ENCODE measurements at regions not wholly inside any gene's neighbourhood (a gene's known extent, or its start where the extent isn't known, plus 50 kb on each side); places are given as distances from the start of the nearest gene placed in this dataset.

GRCh38 chr22:27329966-27330645, 471.4 kb downstream of the MN1 start:
- ATAC-seq = no peak
- Mint-ChIP-seq H3K4me3 (no peak overlapping the region), H3K27me3 (ENCODE audit: low read depth) (peaks cover 10% of the 10 kb centered on the region), H3K36me3 (ENCODE audit: low read depth) (no peaks in the 10 kb centered on the region), H3K9me3 (ENCODE audit: insufficient read depth) (no peaks in the 10 kb centered on the region), H3K4me1 (ENCODE audit: low read depth) (no peaks in the 10 kb centered on the region), H3K27ac (no peak overlapping the region)
- ChIA-PET CTCF (no interaction called here), POLR2A (no interaction called here)
- DNase-seq = no peak

- DNase-seq = no peak
- POLR2A ChIA-PET = no interaction called here
Observed at GRCh38 chr22:27331526-27332281, 469.9 kb downstream of the MN1 start.

GRCh38 chr22:27335102-27335660, 466.4 kb downstream of the MN1 start:
- CTCF ChIA-PET = no interaction called here

More at GRCh38 chr22:27331526-27332281, 469.9 kb downstream of the MN1 start:
- H3K9me3 Mint-ChIP-seq (ENCODE audit: insufficient read depth) = no peaks in the 10 kb centered on the region
- no peaks in the 10 kb centered on the region for H3K36me3 Mint-ChIP-seq (ENCODE audit: low read depth)
- H3K4me3 Mint-ChIP-seq = no peak overlapping the region
- no peaks in the 10 kb centered on the region for H3K4me1 Mint-ChIP-seq (ENCODE audit: low read depth)
- no peak overlapping the region for H3K27ac Mint-ChIP-seq
- no peak for ATAC-seq
- peaks cover 10% of the 10 kb centered on the region for H3K27me3 Mint-ChIP-seq (ENCODE audit: low read depth)
- CTCF ChIA-PET = no interaction called here

GRCh38 chr22:27336151-27337090, 465.1 kb downstream of the MN1 start:
- ChIA-PET CTCF (no interaction called here), POLR2A (no interaction called here)
- H3K27ac Mint-ChIP-seq = no peak overlapping the region
- H3K9me3 Mint-ChIP-seq (ENCODE audit: insufficient read depth) = no peaks in the 10 kb centered on the region
- DNase-seq (no peak), ATAC-seq (no peak)
- H3K4me1 Mint-ChIP-seq (ENCODE audit: low read depth) = no peaks in the 10 kb centered on the region
- H3K27me3 Mint-ChIP-seq (ENCODE audit: low read depth) = peaks cover 3% of the 10 kb centered on the region
- no peak overlapping the region for H3K4me3 Mint-ChIP-seq
- no peaks in the 10 kb centered on the region for H3K36me3 Mint-ChIP-seq (ENCODE audit: low read depth)

More at GRCh38 chr22:27335102-27335660, 466.4 kb downstream of the MN1 start:
- no peaks in the 10 kb centered on the region for H3K4me1 Mint-ChIP-seq (ENCODE audit: low read depth)
- POLR2A ChIA-PET = no interaction called here
- H3K27ac Mint-ChIP-seq = no peak overlapping the region
- DNase-seq (no peak), ATAC-seq (no peak)
- no peaks in the 10 kb centered on the region for H3K36me3 Mint-ChIP-seq (ENCODE audit: low read depth)
- no peaks in the 10 kb centered on the region for H3K9me3 Mint-ChIP-seq (ENCODE audit: insufficient read depth)
- H3K27me3 Mint-ChIP-seq (ENCODE audit: low read depth) = peaks cover 9% of the 10 kb centered on the region
- no peak overlapping the region for H3K4me3 Mint-ChIP-seq

GRCh38 chr22:27337676-27338075, 463.9 kb downstream of the MN1 start:
- Mint-ChIP-seq H3K4me3 (no peak overlapping the region), H3K36me3 (ENCODE audit: low read depth) (no peaks in the 10 kb centered on the region), H3K27me3 (ENCODE audit: low read depth) (no peaks in the 10 kb centered on the region), H3K27ac (no peak overlapping the region), H3K4me1 (ENCODE audit: low read depth) (no peaks in the 10 kb centered on the region), H3K9me3 (ENCODE audit: insufficient read depth) (no peaks in the 10 kb centered on the region)
- no peak for DNase-seq
- POLR2A ChIA-PET = no interaction called here
- ATAC-seq = no peak
- CTCF ChIA-PET = no interaction called here

- POLR2A ChIA-PET = no interaction called here
- ATAC-seq = no peak
- no peaks in the 10 kb centered on the region for H3K36me3 Mint-ChIP-seq (ENCODE audit: low read depth)
- CTCF ChIA-PET = no interaction called here
- no peaks in the 10 kb centered on the region for H3K9me3 Mint-ChIP-seq (ENCODE audit: insufficient read depth)
- H3K27ac Mint-ChIP-seq = no peak overlapping the region
- no peak overlapping the region for H3K4me3 Mint-ChIP-seq
- DNase-seq = no peak
- no peaks in the 10 kb centered on the region for H3K27me3 Mint-ChIP-seq (ENCODE audit: low read depth)
- H3K4me1 Mint-ChIP-seq (ENCODE audit: low read depth) = no peaks in the 10 kb centered on the region
Observed at GRCh38 chr22:27340047-27340446, 461.5 kb downstream of the MN1 start.

- Mint-ChIP-seq H3K36me3 (ENCODE audit: low read depth) (no peaks in the 10 kb centered on the region), H3K27me3 (ENCODE audit: low read depth) (no peaks in the 10 kb centered on the region), H3K4me1 (ENCODE audit: low read depth) (no peaks in the 10 kb centered on the region), H3K4me3 (no peak overlapping the region), H3K27ac (no peak overlapping the region), H3K9me3 (ENCODE audit: insufficient read depth) (peaks cover 6% of the 10 kb centered on the region)
- ChIA-PET POLR2A (no interaction called here), CTCF (no interaction called here)
- DNase-seq (no peak), ATAC-seq (no peak)
Observed at GRCh38 chr22:27344546-27344945, 457.0 kb downstream of the MN1 start.

GRCh38 chr22:27345691-27346090, 455.9 kb downstream of the MN1 start:
- POLR2A ChIA-PET = no interaction called here
- Mint-ChIP-seq H3K9me3 (ENCODE audit: insufficient read depth) (peaks cover 9% of the 10 kb centered on the region), H3K27ac (no peak overlapping the region), H3K4me3 (no peak overlapping the region), H3K27me3 (ENCODE audit: low read depth) (no peaks in the 10 kb centered on the region), H3K4me1 (ENCODE audit: low read depth) (no peaks in the 10 kb centered on the region), H3K36me3 (ENCODE audit: low read depth) (no peaks in the 10 kb centered on the region)
- no peak for DNase-seq
- no peak for ATAC-seq
- CTCF ChIA-PET = no interaction called here

- Mint-ChIP-seq H3K36me3 (ENCODE audit: low read depth) (no peaks in the 10 kb centered on the region), H3K27ac (no peak overlapping the region), H3K4me3 (no peak overlapping the region), H3K27me3 (ENCODE audit: low read depth) (no peaks in the 10 kb centered on the region), H3K9me3 (ENCODE audit: insufficient read depth) (peaks cover 9% of the 10 kb centered on the region), H3K4me1 (ENCODE audit: low read depth) (no peaks in the 10 kb centered on the region)
- POLR2A ChIA-PET = no interaction called here
- ATAC-seq (no peak), DNase-seq (no peak)
- CTCF ChIA-PET = no interaction called here
Observed at GRCh38 chr22:27347951-27348350, 453.6 kb downstream of the MN1 start.

- ATAC-seq (no peak), DNase-seq (no peak)
- no peak overlapping the region for H3K4me3 Mint-ChIP-seq
- ChIA-PET POLR2A (no interaction called here), CTCF (no interaction called here)
- no peaks in the 10 kb centered on the region for H3K27me3 Mint-ChIP-seq (ENCODE audit: low read depth)
- no peak overlapping the region for H3K27ac Mint-ChIP-seq
- H3K4me1 Mint-ChIP-seq (ENCODE audit: low read depth) = no peaks in the 10 kb centered on the region
- H3K36me3 Mint-ChIP-seq (ENCODE audit: low read depth) = no peaks in the 10 kb centered on the region
- H3K9me3 Mint-ChIP-seq (ENCODE audit: insufficient read depth) = peaks cover 9% of the 10 kb centered on the region
Observed at GRCh38 chr22:27348634-27349033, 452.9 kb downstream of the MN1 start.

GRCh38 chr22:27349456-27349855, 452.1 kb downstream of the MN1 start:
- POLR2A ChIA-PET = no interaction called here
- H3K4me1 Mint-ChIP-seq (ENCODE audit: low read depth) = no peaks in the 10 kb centered on the region
- DNase-seq (no peak), ATAC-seq (no peak)
- no peaks in the 10 kb centered on the region for H3K36me3 Mint-ChIP-seq (ENCODE audit: low read depth)
- H3K27me3 Mint-ChIP-seq (ENCODE audit: low read depth) = no peaks in the 10 kb centered on the region
- peaks cover 9% of the 10 kb centered on the region for H3K9me3 Mint-ChIP-seq (ENCODE audit: insufficient read depth)
- CTCF ChIA-PET = no interaction called here
- no peak overlapping the region for H3K27ac Mint-ChIP-seq
- no peak overlapping the region for H3K4me3 Mint-ChIP-seq

- DNase-seq (no peak), ATAC-seq (no peak)
- Mint-ChIP-seq H3K27me3 (ENCODE audit: low read depth) (no peaks in the 10 kb centered on the region), H3K4me3 (no peak overlapping the region), H3K27ac (no peak overlapping the region), H3K36me3 (ENCODE audit: low read depth) (no peaks in the 10 kb centered on the region), H3K4me1 (ENCODE audit: low read depth) (no peaks in the 10 kb centered on the region), H3K9me3 (ENCODE audit: insufficient read depth) (peaks cover 9% of the 10 kb centered on the region)
- ChIA-PET POLR2A (no interaction called here), CTCF (no interaction called here)
Observed at GRCh38 chr22:27350306-27350705, 451.2 kb downstream of the MN1 start.
